Mesodermal cell (in vitro differentiated cells): ENCODE measurements at regions not wholly inside any gene's neighbourhood (a gene's known extent, or its start where the extent isn't known, plus 50 kb on each side); places are given as distances from the start of the nearest gene placed in this dataset.

Source experiments
- H3K27ac ChIP-seq: 2 replicates; pipeline ENCODE4 v1.7.0; 2013; ENCODE audit warnings: mild to moderate bottlenecking, low read depth, low read length, moderate library complexity; ENCODE audit not compliant: severe bottlenecking
- H3K36me3 ChIP-seq: 2 replicates; pipeline ENCODE4 v1.7.1; 2013; ENCODE audit warnings: mild to moderate bottlenecking, low read length, moderate library complexity; ENCODE audit not compliant: control insufficient read depth, insufficient read depth
- H3K4me1 ChIP-seq: one replicate; pipeline ENCODE4 v1.7.1; 2013; ENCODE audit warnings: mild to moderate bottlenecking, low read length; ENCODE audit not compliant: insufficient read depth, control insufficient read depth, poor library complexity, severe bottlenecking
- H3K4me3 ChIP-seq: 2 replicates; pipeline ENCODE4 v1.7.0; 2013; ENCODE audit warnings: low read length, control low read depth, mild to moderate bottlenecking; ENCODE audit not compliant: insufficient read depth, poor library complexity, severe bottlenecking; ENCODE audit errors: extremely low read depth
- H3K9me3 ChIP-seq: 2 replicates; pipeline ENCODE4 v1.7.1; 2013; ENCODE audit warnings: mild to moderate bottlenecking, low read length, moderate library complexity; ENCODE audit not compliant: control insufficient read depth
- WGBS, 2 experiments: methylation state at CpG; one replicate each; pipeline ENCODE4 v1.1.5; 2013; ENCODE audit warnings: missing lambda C conversion rate in 2 of 2; ENCODE audit not compliant: insufficient coverage in 2 of 2; 5-methylcytosine and 5-hydroxymethylcytosine counted together

GRCh38 chr3:144129536-144130214 is 158.1 kb downstream of the DIPK2A start:
- Histone ChIP-seq H3K4me1 (no peaks in the 10 kb centered on the region), H3K9me3 (peaks cover 4% of the 10 kb centered on the region), H3K4me3 (no peak overlapping the region), H3K27ac (no peak overlapping the region), H3K36me3 (no peaks in the 10 kb centered on the region)
- 88 to 95% methylated on average over 4 of the region's 6 CpGs for whole genome bisulfite sequencing, 2 experiments

- Histone ChIP-seq H3K4me3 (no peak overlapping the region), H3K9me3 (peaks cover 3% of the 10 kb centered on the region), H3K4me1 (no peaks in the 10 kb centered on the region), H3K27ac (no peak overlapping the region), H3K36me3 (no peaks in the 10 kb centered on the region)
- WGBS, 2 experiments, result 78% methylated on average over 1 of the region's 2 CpGs
These were observed 169.5 kb downstream of the DIPK2A start for GRCh38 chr3:144141074-144141473.

GRCh38 chr3:144141496-144141895 is 169.9 kb downstream of the DIPK2A start:
- 100% methylated on average over 1 of the region's 1 CpG for WGBS, 2 experiments
- Histone ChIP-seq H3K4me3 (no peak overlapping the region), H3K27ac (no peak overlapping the region), H3K9me3 (peaks cover 3% of the 10 kb centered on the region), H3K4me1 (no peaks in the 10 kb centered on the region), H3K36me3 (no peaks in the 10 kb centered on the region)

GRCh38 chr3:144142151-144142840 is 170.7 kb downstream of the DIPK2A start:
- H3K4me3 ChIP-seq, result no peak overlapping the region
- H3K36me3 ChIP-seq, result no peaks in the 10 kb centered on the region
- no peaks in the 10 kb centered on the region for H3K4me1 ChIP-seq
- 86 to 97% methylated on average over 3 to 4 of the region's 5 CpGs for WGBS, 2 experiments
- peaks cover 2% of the 10 kb centered on the region for H3K9me3 ChIP-seq
- no peak overlapping the region for H3K27ac ChIP-seq

- Histone ChIP-seq H3K4me3 (no peak overlapping the region), H3K4me1 (no peaks in the 10 kb centered on the region), H3K27ac (no peak overlapping the region), H3K36me3 (no peaks in the 10 kb centered on the region), H3K9me3 (no peaks in the 10 kb centered on the region)
- 72 to 89% methylated on average over 1 to 2 of the region's 2 CpGs for WGBS, 2 experiments
These were observed 176.7 kb downstream of the DIPK2A start for GRCh38 chr3:144148356-144148755.

- H3K36me3 ChIP-seq, result no peaks in the 10 kb centered on the region
- no peak overlapping the region for H3K27ac ChIP-seq
- no peaks in the 10 kb centered on the region for H3K9me3 ChIP-seq
- H3K4me1 ChIP-seq, result no peaks in the 10 kb centered on the region
- H3K4me3 ChIP-seq, result no peak overlapping the region
- WGBS, 2 experiments, result 93% methylated on average over 3 of the region's 3 CpGs; no CpG with 5 or more reads in 1 of the 2 experiments
These were observed 180.4 kb downstream of the DIPK2A start for GRCh38 chr3:144151983-144152382.

- Histone ChIP-seq H3K36me3 (no peaks in the 10 kb centered on the region), H3K27ac (no peak overlapping the region), H3K9me3 (no peaks in the 10 kb centered on the region), H3K4me1 (no peaks in the 10 kb centered on the region), H3K4me3 (no peak overlapping the region)
These were observed 189.0 kb downstream of the DIPK2A start for GRCh38 chr3:144160627-144161026.

GRCh38 chr3:144162042-144162441 is 190.4 kb downstream of the DIPK2A start:
- Histone ChIP-seq H3K9me3 (no peaks in the 10 kb centered on the region), H3K4me1 (no peaks in the 10 kb centered on the region), H3K36me3 (no peaks in the 10 kb centered on the region), H3K27ac (no peak overlapping the region), H3K4me3 (no peak overlapping the region)
- WGBS, 2 experiments, result no CpG with 5 or more reads among the region's 1 CpG

- Histone ChIP-seq H3K36me3 (no peaks in the 10 kb centered on the region), H3K9me3 (no peaks in the 10 kb centered on the region), H3K4me3 (no peak overlapping the region), H3K27ac (no peak overlapping the region), H3K4me1 (no peaks in the 10 kb centered on the region)
- no CpG with 5 or more reads among the region's 1 CpG for WGBS, 2 experiments
These were observed 192.7 kb downstream of the DIPK2A start for GRCh38 chr3:144164352-144164751.

- WGBS, 2 experiments, result 94% methylated on average over 2 of the region's 2 CpGs; no CpG with 5 or more reads in 1 of the 2 experiments
- H3K4me1 ChIP-seq, result no peaks in the 10 kb centered on the region
These were observed 193.9 kb downstream of the DIPK2A start for GRCh38 chr3:144165482-144165881.

GRCh38 chr3:144167634-144168033 is 196.0 kb downstream of the DIPK2A start:
- Histone ChIP-seq H3K27ac (no peak overlapping the region), H3K36me3 (no peaks in the 10 kb centered on the region), H3K9me3 (no peaks in the 10 kb centered on the region), H3K4me1 (no peaks in the 10 kb centered on the region), H3K4me3 (no peak overlapping the region)
- no CpG with 5 or more reads among the region's 2 CpGs for WGBS, 2 experiments

More at GRCh38 chr3:144165482-144165881, 193.9 kb downstream of the DIPK2A start:
- H3K9me3 ChIP-seq, result no peaks in the 10 kb centered on the region
- no peak overlapping the region for H3K4me3 ChIP-seq
- H3K36me3 ChIP-seq, result no peaks in the 10 kb centered on the region
- no peak overlapping the region for H3K27ac ChIP-seq
